Osteoblast (primary cell): ENCODE measurements at regions not wholly inside any gene's neighbourhood (a gene's known extent, or its start where the extent isn't known, plus 50 kb on each side); places are given as distances from the start of the nearest gene placed in this dataset.
"Not testable (repeated sequence)": the region's sequence is repeated elsewhere in the genome, so short reads cannot be mapped to it uniquely, and the experiment has no call there.

ENCODE experiments used
- DNase-seq: peaks from one replicate; pipeline ENCODE4 v3.0.0; 2011; ENCODE audit warnings: low spot score, mixed read lengths; ENCODE audit not compliant: insufficient read length; ENCODE audit errors: missing footprints
- H2AFZ ChIP-seq: 2 replicates; pipeline ENCODE4 v1.6.0; 2011; ENCODE audit warnings: mild to moderate bottlenecking, low read length
- H3K27ac ChIP-seq: 2 replicates; pipeline ENCODE4 v1.5.1; 2011; ENCODE audit warnings: mild to moderate bottlenecking, low read depth, low read length, moderate library complexity
- H3K27me3 ChIP-seq: 2 replicates; pipeline ENCODE4 v1.6.0; 2012; ENCODE audit warnings: mild to moderate bottlenecking, control low read depth, inconsistent platforms, low read length, moderate library complexity; ENCODE audit not compliant: insufficient read depth
- H3K36me3 ChIP-seq: 2 replicates; pipeline ENCODE4 v1.5.1; 2011; ENCODE audit warnings: mild to moderate bottlenecking, low read length, control low read depth, moderate library complexity; ENCODE audit not compliant: insufficient read depth
- H3K4me1 ChIP-seq: 2 replicates; pipeline ENCODE4 v1.5.1; 2011; ENCODE audit warnings: mild to moderate bottlenecking, low read length, control low read depth, moderate library complexity; ENCODE audit not compliant: insufficient read depth
- H3K4me2 ChIP-seq: 2 replicates; pipeline ENCODE4 v1.6.0; 2011; ENCODE audit warnings: mild to moderate bottlenecking, low read length; ENCODE audit not compliant: insufficient read depth
- H3K4me3 ChIP-seq: fragments of 200-600 bp; sonication (generic); 3 replicates; pipeline ENCODE4 v1.5.1; 2012; ENCODE audit warnings: mild to moderate bottlenecking, low read length, inconsistent platforms; ENCODE audit not compliant: insufficient read depth
- H3K79me2 ChIP-seq: 2 replicates; pipeline ENCODE4 v1.6.0; 2012; ENCODE audit warnings: mild to moderate bottlenecking, low read length, control low read depth, inconsistent platforms; ENCODE audit not compliant: insufficient read depth
- H3K9me3 ChIP-seq: 2 replicates; pipeline ENCODE4 v1.5.1; 2011; ENCODE audit warnings: low read depth, low read length, control low read depth
- H4K20me1 ChIP-seq: 2 replicates; pipeline ENCODE4 v1.6.0; 2012; ENCODE audit warnings: mild to moderate bottlenecking, low read length, control low read depth; ENCODE audit not compliant: insufficient read depth
- TF ChIP-seq, protein P1 (sequence below): IDR thresholded peaks from 2 replicates; pipeline ENCODE4 v1.5.1; 2011; ENCODE audit warnings: mild to moderate bottlenecking, low read depth, low read length, moderate library complexity; ENCODE audit errors: extremely low read depth

DNA sequence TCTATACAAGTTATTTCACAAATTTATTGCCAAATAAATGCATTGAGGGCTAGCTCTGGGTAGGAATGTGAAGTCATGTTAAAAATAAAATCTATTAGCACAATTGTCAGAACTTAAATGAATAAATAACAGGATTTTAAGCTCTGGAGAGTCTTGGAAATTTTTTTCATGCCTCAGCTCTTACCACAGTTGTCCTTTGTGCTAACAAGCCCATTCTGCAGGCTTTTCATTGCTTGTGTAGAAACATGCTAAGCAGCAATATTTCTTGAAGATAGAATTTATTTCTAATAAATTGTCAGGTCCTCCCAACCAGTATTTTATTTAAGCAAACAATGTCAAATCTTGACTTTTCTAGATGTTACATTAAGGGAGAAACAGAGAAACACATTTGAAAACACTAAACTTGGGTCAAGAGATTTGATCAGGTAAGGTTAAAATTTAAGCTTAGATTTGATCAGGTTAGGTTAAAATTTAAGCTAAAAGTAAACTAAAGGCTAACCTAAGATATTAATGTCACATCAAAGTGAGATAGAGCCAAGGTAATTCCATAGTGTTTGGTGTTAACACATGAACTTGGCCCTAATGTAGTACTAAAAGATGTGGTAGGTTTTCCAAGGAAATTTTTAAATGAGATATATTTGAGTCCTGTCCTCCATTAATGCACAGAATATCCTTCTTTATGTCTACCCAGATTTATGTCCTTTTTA, 179.1 kb upstream of the IL1RAPL1 start:
- Histone ChIP-seq H4K20me1 (no peaks in the 10 kb centered on the region), H3K4me2 (no peak overlapping the region), H3K27me3 (no peaks in the 10 kb centered on the region), H3K4me1 (no peaks in the 10 kb centered on the region), H2AFZ (no peak overlapping the region), H3K27ac (no peak overlapping the region), H3K4me3 (no peak overlapping the region), H3K36me3 (no peaks in the 10 kb centered on the region), H3K9me3 (no peaks in the 10 kb centered on the region), H3K79me2 (no peaks in the 10 kb centered on the region)
- no peak for DNase-seq
- TF ChIP-seq, protein P1, sequence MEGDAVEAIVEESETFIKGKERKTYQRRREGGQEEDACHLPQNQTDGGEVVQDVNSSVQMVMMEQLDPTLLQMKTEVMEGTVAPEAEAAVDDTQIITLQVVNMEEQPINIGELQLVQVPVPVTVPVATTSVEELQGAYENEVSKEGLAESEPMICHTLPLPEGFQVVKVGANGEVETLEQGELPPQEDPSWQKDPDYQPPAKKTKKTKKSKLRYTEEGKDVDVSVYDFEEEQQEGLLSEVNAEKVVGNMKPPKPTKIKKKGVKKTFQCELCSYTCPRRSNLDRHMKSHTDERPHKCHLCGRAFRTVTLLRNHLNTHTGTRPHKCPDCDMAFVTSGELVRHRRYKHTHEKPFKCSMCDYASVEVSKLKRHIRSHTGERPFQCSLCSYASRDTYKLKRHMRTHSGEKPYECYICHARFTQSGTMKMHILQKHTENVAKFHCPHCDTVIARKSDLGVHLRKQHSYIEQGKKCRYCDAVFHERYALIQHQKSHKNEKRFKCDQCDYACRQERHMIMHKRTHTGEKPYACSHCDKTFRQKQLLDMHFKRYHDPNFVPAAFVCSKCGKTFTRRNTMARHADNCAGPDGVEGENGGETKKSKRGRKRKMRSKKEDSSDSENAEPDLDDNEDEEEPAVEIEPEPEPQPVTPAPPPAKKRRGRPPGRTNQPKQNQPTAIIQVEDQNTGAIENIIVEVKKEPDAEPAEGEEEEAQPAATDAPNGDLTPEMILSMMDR: no peak

DNA sequence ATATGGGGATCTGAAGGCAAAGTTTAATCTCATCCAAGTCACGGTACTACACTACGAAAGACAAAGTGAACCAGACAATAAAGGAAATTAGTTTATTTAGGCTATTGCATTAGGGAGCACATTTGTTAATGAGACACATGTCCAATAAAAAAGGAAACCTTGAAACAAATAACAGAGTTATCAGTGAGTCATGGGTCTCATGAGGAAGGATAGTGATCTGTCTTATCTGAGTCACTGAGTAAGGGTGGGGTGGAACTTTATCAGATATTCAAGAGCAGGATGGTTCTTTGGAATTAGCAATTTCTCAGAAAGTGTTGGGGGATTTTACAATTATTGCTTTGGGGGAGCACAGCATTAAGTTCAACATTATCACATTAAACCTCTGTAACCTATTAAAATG, 188.9 kb upstream of the IL1RAPL1 start:
- no peak for DNase-seq
- Histone ChIP-seq H4K20me1 (no peaks in the 10 kb centered on the region), H3K4me3 (no peak overlapping the region), H2AFZ (no peak overlapping the region), H3K27ac (no peak overlapping the region), H3K4me2 (no peak overlapping the region), H3K27me3 (no peaks in the 10 kb centered on the region), H3K36me3 (no peaks in the 10 kb centered on the region), H3K9me3 (no peaks in the 10 kb centered on the region), H3K4me1 (no peaks in the 10 kb centered on the region), H3K79me2 (no peaks in the 10 kb centered on the region)
- TF ChIP-seq, protein P1: no peak

DNA sequence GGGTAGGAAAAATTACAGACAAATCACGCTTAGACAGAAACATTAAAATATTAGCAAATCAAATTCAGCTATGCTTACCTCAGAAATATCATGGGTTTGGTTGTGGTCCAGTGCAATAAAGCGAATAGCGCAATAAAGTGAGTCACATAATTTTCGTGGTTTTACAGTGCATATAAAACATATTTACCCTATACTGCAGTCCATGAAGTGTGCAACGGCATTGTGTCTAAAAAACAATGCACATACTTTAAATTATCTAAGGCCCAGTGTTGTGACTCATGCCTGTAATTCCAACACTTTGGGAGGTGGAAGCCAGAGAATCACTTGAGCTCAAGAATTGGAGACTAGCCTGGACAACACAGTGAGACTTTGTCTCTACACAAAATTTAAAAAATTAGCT, 195.7 kb upstream of the IL1RAPL1 start:
- Histone ChIP-seq H2AFZ (no peak overlapping the region), H3K4me1 (no peaks in the 10 kb centered on the region), H3K79me2 (no peaks in the 10 kb centered on the region), H4K20me1 (no peaks in the 10 kb centered on the region), H3K36me3 (no peaks in the 10 kb centered on the region), H3K27ac (no peak overlapping the region), H3K27me3 (no peaks in the 10 kb centered on the region), H3K4me2 (no peak overlapping the region), H3K4me3 (no peak overlapping the region), H3K9me3 (peaks cover 3% of the 10 kb centered on the region)
- TF ChIP-seq, protein P1: no peak
- no peak for DNase-seq

DNA sequence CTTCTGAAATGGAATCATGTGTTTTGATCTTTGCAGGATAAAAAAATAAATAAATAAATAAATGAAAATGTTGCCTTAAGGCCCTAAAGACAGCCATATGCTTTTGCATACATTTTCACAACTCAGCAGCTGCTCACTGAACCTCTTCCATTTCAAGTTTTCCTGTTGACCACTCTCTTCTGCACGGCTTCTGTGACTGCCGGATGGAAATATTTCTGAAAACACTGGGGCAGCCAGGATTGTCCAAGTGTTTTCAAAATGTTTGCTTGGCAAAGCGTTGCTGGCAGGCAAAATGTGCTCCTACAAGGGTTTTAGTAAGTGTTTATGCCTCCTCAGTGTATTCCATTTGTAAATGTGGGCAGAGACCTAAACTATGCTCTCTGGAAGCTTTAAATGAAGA, 208.1 kb upstream of the IL1RAPL1 start:
- no peak overlapping the region for H3K4me3 ChIP-seq

DNA sequence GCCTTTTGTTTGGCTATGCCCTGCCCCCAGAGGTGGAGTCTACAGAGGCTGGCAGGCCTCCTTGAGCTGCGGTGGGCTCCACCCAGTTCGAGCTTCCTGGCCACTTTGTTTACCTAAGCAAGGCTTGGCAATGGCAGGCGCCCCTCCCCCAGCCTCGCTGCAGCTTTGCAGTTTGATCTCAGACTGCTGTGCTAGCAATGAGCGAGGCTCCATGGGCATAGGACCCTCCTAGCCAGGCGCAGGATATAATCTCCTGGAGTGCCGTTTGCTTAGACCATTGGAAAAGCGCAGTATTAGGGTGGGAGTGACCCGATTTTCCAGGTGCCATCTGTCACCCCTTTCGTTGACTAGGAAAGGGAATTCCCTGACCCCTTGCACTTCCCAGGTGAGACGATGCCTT, 219.6 kb upstream of the IL1RAPL1 start:
- not testable (repeated sequence) for H3K4me3 ChIP-seq, H3K79me2 ChIP-seq, H3K27ac ChIP-seq, H3K27me3 ChIP-seq, H3K4me1 ChIP-seq, H2AFZ ChIP-seq, H4K20me1 ChIP-seq, H3K9me3 ChIP-seq, H3K4me2 ChIP-seq, H3K36me3 ChIP-seq, DNase-seq

More for the DNA sequence above, 208.1 kb upstream of the IL1RAPL1 start:
- no peaks in the 10 kb centered on the region for H3K4me1 ChIP-seq
- H3K36me3 ChIP-seq: no peaks in the 10 kb centered on the region
- no peaks in the 10 kb centered on the region for H3K9me3 ChIP-seq
- H3K79me2 ChIP-seq: no peaks in the 10 kb centered on the region
- no peaks in the 10 kb centered on the region for H4K20me1 ChIP-seq
- H3K27me3 ChIP-seq: no peaks in the 10 kb centered on the region
- no peak for DNase-seq
- TF ChIP-seq, protein P1: no peak
- H2AFZ ChIP-seq: no peak overlapping the region
- no peak overlapping the region for H3K4me2 ChIP-seq
- H3K27ac ChIP-seq: no peak overlapping the region
